A673 (cell line): ENCODE measurements at regions not wholly inside any gene's neighbourhood (a gene's known extent, or its start where the extent isn't known, plus 50 kb on each side); places are given as distances from the start of the nearest gene placed in this dataset.

Experiments used
- EZH2 ChIP-seq: fragments of 200-600 bp; sonication (generic); IDR thresholded peaks from 2 replicates; pipeline ENCODE4 v1.6.1; 2017; ENCODE audit warnings: borderline replicate concordance, low read depth, mild to moderate bottlenecking, mixed read lengths, antibody characterized with exemption, low read length; ENCODE audit not compliant: poor library complexity, severe bottlenecking
- TF ChIP-seq, protein P1 (sequence below): fragments of 300-800, 200-600 bp; sonication (generic); conservative IDR thresholded peaks from 2 replicates; pipeline ENCODE4 v1.5.1; 2017; ENCODE audit warnings: low read depth, mild to moderate bottlenecking, antibody characterized with exemption, low read length, moderate library complexity, mixed read lengths

DNA sequence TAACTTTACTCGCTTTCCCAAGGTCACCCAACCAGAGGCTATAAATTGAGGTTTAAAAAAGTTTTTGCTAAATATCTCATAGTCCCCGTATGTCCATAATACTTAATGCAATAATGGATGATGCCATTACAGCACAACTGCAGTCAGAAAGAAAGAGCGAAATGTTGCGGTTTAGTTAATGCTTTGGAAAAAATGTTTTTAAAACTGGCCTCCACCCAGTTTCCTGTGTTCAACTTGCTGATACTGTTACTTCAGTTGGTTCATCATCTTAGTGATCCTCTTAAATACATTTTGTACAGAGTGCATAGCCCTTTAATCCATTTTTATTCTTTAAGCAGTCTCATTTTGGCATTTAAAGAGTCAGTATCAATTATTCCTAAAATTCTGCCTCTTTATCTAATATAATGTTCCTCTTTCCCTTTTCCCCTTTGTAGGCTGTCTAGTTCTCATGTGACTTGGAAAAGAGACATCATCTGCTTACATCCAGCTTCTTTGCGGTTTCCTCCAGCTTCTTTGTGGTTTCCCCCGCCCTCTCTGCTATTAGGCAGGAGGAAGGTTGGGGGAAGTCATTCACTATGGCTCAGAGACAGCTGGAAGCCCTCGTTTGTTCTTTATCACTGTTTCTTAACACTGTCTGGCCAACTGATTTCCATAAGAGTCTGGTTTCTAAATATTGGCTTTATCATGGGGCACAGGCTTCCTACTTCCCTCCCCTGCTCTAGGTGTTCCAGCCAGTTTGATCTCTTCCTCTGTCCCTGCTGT, 154.3 kb downstream of the GOLIM4 start:
- TF ChIP-seq, protein P1, sequence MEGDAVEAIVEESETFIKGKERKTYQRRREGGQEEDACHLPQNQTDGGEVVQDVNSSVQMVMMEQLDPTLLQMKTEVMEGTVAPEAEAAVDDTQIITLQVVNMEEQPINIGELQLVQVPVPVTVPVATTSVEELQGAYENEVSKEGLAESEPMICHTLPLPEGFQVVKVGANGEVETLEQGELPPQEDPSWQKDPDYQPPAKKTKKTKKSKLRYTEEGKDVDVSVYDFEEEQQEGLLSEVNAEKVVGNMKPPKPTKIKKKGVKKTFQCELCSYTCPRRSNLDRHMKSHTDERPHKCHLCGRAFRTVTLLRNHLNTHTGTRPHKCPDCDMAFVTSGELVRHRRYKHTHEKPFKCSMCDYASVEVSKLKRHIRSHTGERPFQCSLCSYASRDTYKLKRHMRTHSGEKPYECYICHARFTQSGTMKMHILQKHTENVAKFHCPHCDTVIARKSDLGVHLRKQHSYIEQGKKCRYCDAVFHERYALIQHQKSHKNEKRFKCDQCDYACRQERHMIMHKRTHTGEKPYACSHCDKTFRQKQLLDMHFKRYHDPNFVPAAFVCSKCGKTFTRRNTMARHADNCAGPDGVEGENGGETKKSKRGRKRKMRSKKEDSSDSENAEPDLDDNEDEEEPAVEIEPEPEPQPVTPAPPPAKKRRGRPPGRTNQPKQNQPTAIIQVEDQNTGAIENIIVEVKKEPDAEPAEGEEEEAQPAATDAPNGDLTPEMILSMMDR = no peak
- no peak for TF ChIP-seq EZH2
